ENCODE measurements at regions not wholly inside any gene's neighbourhood (a gene's known extent, or its start where the extent isn't known, plus 50 kb on each side); places are given as distances from the start of the nearest gene placed in this dataset.

- TF ChIP-seq BACH2 (CRISPR knock-in tag; IDR thresholded peaks at IDR 0.05; ENCODE audit: borderline replicate concordance) (no peak), TCF4 (CRISPR knock-in tag; IDR thresholded peaks at IDR 0.05; ENCODE audit: borderline replicate concordance) (no peak), RARB (CRISPR knock-in tag; IDR thresholded peaks at IDR 0.05) (no peak), ZFP30 (CRISPR knock-in tag; IDR thresholded peaks at IDR 0.05) (no peak), CSDC2 (CRISPR knock-in tag; IDR thresholded peaks at IDR 0.05) (no peak), OSR1 (CRISPR knock-in tag; IDR thresholded peaks at IDR 0.05) (no peak), GLIS3 (CRISPR knock-in tag; IDR thresholded peaks at IDR 0.05) (no peak), PATZ1 (CRISPR knock-in tag; IDR thresholded peaks at IDR 0.05; ENCODE audit: borderline replicate concordance) (no peak), ARNTL (CRISPR knock-in tag; IDR thresholded peaks at IDR 0.05; ENCODE audit: borderline replicate concordance, low read depth) (no peak)
These were observed 109.6 kb downstream of the ALDH8A1 start for GRCh38 chr6:134840086-134840867.

Measured in SK-N-SH treated with all-trans-retinoic acid at 6 μM for 48 hours (cell line).